ENCODE measurements at regions not wholly inside any gene's neighbourhood (a gene's known extent, or its start where the extent isn't known, plus 50 kb on each side); places are given as distances from the start of the nearest gene placed in this dataset.

- intact Hi-C loops (cut with DNase I), result no loop called here
- DNase-seq (no peak), ATAC-seq (no peak)
- TF ChIP-seq POLR2A (IDR thresholded peaks at IDR 0.05), result no peak
- TF ChIP-seq CTCF (IDR thresholded peaks at IDR 0.05), result no peak
- no peaks in the 10 kb centered on the region for H3K27me3 ChIP-seq
- no peaks in the 10 kb centered on the region for H3K9me3 ChIP-seq
- no peak overlapping the region for H3K27ac ChIP-seq
- H3K4me3 ChIP-seq, result no peak overlapping the region
- no peaks in the 10 kb centered on the region for H3K4me1 ChIP-seq
- no peaks in the 10 kb centered on the region for H3K36me3 ChIP-seq
Observed at GRCh38 chr6:51394061-51394460, 575.4 kb downstream of the TFAP2B start.

GRCh38 chr6:51396583-51396982 lies 577.9 kb downstream of the TFAP2B start:
- DNase-seq (no peak), ATAC-seq (no peak)
- Histone ChIP-seq H3K4me3 (no peak overlapping the region), H3K27me3 (no peaks in the 10 kb centered on the region), H3K4me1 (no peaks in the 10 kb centered on the region), H3K9me3 (no peaks in the 10 kb centered on the region), H3K36me3 (no peaks in the 10 kb centered on the region), H3K27ac (no peak overlapping the region)
- intact Hi-C loops (cut with DNase I), result no loop called here
- no peak for TF ChIP-seq POLR2A (IDR thresholded peaks at IDR 0.05)
- no peak for TF ChIP-seq CTCF (IDR thresholded peaks at IDR 0.05)

- no peak overlapping the region for H3K4me3 ChIP-seq
- intact Hi-C loops (cut with DNase I), result no loop called here
- H3K27ac ChIP-seq, result no peak overlapping the region
- TF ChIP-seq CTCF (IDR thresholded peaks at IDR 0.05), result no peak
- TF ChIP-seq POLR2A (IDR thresholded peaks at IDR 0.05), result no peak
- ATAC-seq, result no peak
- no peak for DNase-seq
- H3K36me3 ChIP-seq, result no peaks in the 10 kb centered on the region
- no peaks in the 10 kb centered on the region for H3K4me1 ChIP-seq
- H3K9me3 ChIP-seq, result peaks cover 0 to 5% (median 0%) of the 10 kb centered on the region in 12 donors
- WGBS, 4 donors, result 45 to 59% (median 53%) methylated on average over 5 of the region's 5 CpGs
- H3K27me3 ChIP-seq, result no peaks in the 10 kb centered on the region
Observed at GRCh38 chr6:51398064-51398705, 579.5 kb downstream of the TFAP2B start.

GRCh38 chr6:51398793-51399192 lies 580.1 kb downstream of the TFAP2B start:
- ATAC-seq (no peak), DNase-seq (no peak)
- 59 to 74% (median 69%) methylated on average over 5 of the region's 5 CpGs for WGBS, 4 donors
- intact Hi-C loops (cut with DNase I), result no loop called here
- no peaks in the 10 kb centered on the region for H3K27me3 ChIP-seq
- no peaks in the 10 kb centered on the region for H3K36me3 ChIP-seq
- H3K27ac ChIP-seq, result no peak overlapping the region
- H3K4me3 ChIP-seq, result no peak overlapping the region
- H3K4me1 ChIP-seq, result no peaks in the 10 kb centered on the region
- TF ChIP-seq POLR2A (IDR thresholded peaks at IDR 0.05) (no peak), CTCF (IDR thresholded peaks at IDR 0.05) (no peak)
- H3K9me3 ChIP-seq, result peaks cover 0 to 5% (median 0%) of the 10 kb centered on the region in 12 donors

Measured in heart left ventricle (tissue), 16 donors.